A673 (cell line): ENCODE measurements at regions not wholly inside any gene's neighbourhood (a gene's known extent, or its start where the extent isn't known, plus 50 kb on each side); places are given as distances from the start of the nearest gene placed in this dataset.

ENCODE experiments used
- EZH2 ChIP-seq: fragments of 200-600 bp; sonication (generic); IDR thresholded peaks from 2 replicates; pipeline ENCODE4 v1.6.1; 2017; ENCODE audit warnings: borderline replicate concordance, low read depth, mild to moderate bottlenecking, mixed read lengths, antibody characterized with exemption, low read length; ENCODE audit not compliant: poor library complexity, severe bottlenecking
- TF ChIP-seq, protein P1 (sequence below): fragments of 300-800, 200-600 bp; sonication (generic); conservative IDR thresholded peaks from 2 replicates; pipeline ENCODE4 v1.5.1; 2017; ENCODE audit warnings: low read depth, mild to moderate bottlenecking, antibody characterized with exemption, low read length, moderate library complexity, mixed read lengths

DNA sequence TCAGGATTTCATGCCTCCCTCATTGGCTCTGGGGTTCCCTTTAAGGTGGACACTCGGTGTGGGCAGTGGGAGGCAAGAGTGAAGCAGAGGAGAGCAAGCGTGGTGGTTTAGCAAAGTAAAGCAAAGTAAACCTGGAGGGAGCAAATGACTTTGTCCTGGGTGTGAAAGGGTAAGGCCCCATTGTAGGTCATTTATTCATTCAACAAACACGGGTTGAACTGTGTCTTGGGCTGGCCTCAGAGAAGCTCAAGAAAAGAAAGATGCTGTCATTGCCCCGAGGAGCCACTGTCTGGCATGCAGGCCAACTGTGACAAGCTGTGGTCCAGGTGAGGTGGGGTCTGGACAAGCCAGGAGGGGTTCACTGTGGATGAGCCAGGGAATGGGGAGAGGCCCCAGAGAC, 68.9 kb upstream of the DLK1 start:
- TF ChIP-seq, protein P1, sequence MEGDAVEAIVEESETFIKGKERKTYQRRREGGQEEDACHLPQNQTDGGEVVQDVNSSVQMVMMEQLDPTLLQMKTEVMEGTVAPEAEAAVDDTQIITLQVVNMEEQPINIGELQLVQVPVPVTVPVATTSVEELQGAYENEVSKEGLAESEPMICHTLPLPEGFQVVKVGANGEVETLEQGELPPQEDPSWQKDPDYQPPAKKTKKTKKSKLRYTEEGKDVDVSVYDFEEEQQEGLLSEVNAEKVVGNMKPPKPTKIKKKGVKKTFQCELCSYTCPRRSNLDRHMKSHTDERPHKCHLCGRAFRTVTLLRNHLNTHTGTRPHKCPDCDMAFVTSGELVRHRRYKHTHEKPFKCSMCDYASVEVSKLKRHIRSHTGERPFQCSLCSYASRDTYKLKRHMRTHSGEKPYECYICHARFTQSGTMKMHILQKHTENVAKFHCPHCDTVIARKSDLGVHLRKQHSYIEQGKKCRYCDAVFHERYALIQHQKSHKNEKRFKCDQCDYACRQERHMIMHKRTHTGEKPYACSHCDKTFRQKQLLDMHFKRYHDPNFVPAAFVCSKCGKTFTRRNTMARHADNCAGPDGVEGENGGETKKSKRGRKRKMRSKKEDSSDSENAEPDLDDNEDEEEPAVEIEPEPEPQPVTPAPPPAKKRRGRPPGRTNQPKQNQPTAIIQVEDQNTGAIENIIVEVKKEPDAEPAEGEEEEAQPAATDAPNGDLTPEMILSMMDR, result no peak
- TF ChIP-seq EZH2, result no peak
